Renal cortical epithelial cell (primary cell): ENCODE measurements at regions not wholly inside any gene's neighbourhood (a gene's known extent, or its start where the extent isn't known, plus 50 kb on each side); places are given as distances from the start of the nearest gene placed in this dataset.
A peak's percentile ranks its signal among the peaks of the same experiment; 100 is the strongest.

ENCODE experiments used
- DNase-seq: peaks from one replicate; pipeline ENCODE4 v3.0.0-alpha.2; 2011; ENCODE audit warnings: low read depth

DNA sequence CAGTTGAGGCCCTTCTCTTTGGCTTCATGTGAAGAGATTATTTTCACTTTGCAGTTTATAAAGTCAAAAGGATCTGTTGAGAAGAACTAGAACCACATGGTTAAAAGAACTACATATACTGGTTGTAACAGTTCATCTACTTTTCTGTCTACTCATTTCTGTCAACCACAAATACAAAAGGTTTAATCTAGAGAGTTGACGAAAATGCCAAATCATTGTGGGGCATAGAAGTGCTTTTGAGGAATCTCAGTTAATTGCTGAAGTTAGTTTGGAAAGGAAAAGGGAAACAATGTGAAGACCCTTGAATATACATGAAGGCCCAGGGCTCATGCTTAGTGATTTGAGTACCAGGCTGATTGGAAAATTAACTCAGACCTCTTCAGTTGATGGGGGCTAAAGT lies 415.7 kb upstream of the ZP4 start:
- DNase-seq = no peak

DNA sequence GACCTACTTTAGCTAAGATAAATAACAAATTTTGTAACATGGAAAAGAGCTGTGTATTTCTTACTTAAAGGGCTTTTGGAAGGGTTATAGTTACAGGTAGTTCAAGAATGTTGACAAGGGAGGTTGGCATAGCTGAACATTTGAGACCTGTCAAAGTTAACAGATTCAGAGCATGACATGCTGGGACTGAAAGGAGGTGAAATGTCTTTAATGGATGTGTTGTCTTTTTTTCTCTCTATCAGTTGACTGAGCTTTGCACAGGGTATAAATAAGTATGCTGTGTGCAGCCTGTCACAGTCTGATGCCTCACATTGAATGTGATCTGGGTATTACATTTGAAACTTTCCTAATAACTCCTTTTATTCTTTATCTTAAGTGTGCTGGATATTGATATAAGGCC lies 411.9 kb upstream of the ZP4 start:
- DNase-seq = no peak

DNA sequence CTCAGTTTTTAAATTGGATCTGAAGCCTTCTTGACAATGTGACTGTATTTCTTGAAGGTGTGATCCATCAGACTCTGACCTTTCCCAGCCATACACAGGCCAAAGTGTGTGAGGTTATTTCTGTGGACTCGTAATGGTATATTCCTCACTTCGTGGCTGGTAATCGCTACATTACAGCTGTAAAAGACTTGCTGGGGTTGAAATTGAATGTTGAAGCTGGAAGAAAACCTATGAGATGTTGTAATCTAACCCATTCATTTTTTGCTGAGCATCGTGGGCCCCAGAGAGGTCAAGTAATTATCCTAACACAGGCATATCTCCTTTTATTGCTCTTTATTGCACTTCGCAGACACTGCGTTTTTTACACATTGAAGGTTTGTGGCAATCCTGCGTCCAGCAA lies 405.6 kb upstream of the ZP4 start:
- DNase-seq = no peak

DNA sequence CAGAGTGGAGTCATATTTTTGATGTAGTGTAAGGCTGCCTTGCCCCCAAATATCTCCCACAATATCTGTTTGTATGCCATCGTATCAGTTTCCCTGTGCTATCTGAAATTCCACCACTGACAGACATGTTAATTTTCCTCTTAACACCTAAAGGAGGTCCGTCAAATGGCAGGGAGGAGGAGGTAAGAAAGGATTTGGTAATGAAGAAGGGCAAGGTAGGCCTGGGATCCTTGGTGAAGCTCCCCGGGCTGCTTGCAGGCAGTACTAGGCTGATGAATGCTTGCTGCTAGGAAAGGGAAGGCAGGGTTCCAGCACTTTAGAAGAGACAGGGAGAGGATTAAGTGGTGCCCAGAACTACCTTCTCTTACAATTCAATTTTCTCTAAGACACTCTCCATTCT lies 402.4 kb upstream of the ZP4 start:
- DNase-seq = no peak

DNA sequence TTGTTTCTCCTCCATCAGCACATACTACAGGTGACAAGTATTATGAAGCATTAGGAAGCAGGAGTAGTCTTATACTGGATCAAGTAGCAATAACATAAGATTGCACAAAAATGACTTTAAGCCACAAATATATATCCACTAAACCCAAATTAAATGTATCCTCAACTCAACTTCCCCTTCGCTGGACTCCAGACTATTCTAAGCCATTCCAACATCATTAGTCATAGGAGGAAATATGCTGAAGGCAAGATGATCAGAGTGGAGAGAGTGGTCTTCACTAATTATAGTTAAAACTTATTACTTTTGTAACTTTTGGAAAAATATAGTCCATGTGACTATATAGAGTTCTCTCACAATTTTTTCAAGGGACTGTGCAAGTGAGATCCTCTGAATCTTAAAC lies 390.7 kb upstream of the ZP4 start:
- peak; percentile 21 for DNase-seq

DNA sequence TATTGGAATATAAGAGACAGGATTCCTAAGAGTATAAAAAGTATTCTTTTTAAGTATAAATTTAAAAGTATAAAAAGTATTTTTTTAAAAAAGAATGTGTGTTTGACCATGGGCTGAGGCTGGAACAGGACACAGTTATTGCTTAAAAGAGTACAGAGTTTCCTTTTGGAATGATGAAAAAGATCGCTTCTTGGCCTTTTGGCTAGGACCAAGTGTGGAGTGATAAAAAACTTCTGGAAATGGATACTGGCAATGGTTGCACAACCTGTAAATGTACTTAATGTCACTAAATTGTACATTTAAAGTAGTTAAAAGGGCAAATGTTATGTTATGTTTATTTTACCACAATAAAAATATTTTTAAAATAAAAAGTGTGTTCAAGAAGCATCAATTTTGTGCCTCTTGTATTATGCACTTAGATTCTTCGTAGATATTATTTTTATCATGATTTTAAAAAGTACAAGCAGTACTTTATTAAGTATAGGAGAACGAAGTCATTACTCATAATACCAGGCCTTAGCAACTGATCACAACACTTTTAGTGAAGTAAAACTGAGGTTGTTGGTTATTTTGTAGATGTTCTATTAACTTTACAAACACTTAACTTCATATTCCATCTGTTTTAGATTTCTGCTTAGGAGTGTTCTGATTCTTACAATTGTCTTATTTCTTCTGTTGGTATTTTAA lies 389.1 kb upstream of the ZP4 start:
- no peak for DNase-seq

DNA sequence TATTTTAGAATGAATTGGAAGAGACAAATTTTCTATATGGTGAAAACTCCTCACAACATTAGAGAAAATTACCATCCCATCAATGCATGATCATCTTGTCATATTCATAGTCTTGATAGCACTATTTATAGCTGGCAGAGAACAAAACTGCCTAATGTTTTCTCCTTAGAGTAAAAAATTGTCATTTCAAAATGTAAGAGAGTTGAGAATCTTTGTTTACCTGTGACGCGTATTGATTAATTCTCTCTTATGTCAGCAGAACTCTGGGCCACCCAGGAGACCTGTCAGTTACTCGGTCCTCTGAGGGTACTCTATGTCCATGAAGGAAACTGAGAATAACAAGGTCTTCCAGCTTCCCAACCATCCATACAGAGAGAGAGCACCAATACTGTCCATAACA lies 381.4 kb upstream of the ZP4 start:
- no peak for DNase-seq

DNA sequence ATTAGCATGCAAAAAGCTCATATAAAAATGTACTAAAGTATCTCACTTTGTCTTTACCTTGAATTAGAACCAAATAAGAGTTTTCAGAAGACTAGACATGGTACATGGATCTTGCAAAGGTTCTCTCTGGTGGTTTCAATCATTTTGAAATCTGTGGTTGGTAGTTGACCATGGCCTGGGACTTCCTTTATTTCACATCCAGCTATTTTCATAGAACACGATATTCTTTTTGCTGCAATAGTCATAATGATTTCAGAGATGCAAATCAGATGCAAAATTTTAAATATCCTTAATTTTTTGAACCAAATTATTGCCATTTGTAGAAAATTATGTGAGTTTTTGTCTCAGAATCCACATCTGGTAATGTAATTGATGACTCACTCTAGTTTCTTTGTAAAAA lies 375.1 kb upstream of the ZP4 start:
- no peak for DNase-seq

DNA sequence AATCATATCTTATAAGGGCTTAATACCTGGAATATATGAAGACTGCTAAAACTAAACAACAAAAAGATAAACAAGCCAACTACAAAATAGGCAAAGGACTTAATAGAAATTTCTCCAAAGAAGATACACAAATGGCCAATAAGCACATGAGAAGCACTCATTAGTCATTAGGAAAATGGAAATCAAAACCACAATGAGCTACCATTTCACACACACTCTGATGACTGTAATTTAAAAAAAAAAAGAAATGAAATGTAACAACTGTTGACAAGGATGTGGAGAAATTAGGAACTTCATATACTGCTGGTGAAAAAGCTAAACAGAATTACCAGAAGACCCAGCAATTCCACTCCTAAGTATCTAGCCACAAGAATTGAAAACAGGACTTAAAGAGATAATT lies 374.2 kb upstream of the ZP4 start:
- DNase-seq = no peak

DNA sequence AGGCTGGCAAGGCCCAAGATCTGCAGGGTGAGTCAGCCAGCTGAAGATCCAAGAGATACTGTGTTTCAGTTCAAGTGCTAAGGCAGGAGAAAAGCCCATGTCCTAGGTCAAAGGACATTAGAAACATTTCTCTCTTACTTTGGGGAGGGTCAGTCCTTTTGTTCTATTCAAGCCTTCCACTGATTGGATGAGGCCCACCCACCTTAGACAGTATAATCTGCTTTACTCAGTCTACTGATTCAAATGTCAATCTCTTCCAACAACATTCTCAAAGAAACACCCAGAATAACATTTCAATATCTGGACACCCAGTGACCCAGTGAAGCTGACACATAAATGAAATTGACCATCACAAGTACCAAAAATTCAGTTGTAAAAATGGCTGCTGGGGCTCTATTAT lies 367.8 kb upstream of the ZP4 start:
- DNase-seq = no peak

DNA sequence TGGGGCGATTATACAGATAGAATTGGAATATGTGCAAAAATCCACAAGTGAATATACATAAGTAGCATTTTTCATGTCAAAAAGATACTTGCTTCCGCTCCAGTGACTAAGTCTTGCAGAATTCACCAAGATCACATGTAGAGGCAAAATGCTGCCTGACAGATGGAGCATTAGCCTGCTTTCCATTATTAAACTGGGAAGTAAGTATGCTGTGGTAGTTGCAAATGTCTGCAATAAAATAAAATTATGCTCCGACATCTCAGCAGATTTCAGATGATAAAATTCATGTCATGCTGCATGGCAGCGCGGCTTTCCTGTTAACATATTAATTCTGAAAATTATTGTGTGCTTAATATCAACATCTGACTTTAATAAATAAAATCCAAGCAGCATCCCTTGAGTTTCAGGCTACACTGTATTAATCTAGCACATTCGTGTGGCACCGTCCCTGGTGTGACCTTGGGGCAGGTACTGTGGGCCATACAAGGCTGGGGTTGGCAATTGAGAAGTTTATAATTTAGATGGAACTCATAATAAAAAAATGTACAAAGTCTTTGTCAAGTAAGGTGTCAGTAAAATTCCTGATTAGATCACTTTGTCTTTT lies 366.4 kb upstream of the ZP4 start:
- DNase-seq = no peak

DNA sequence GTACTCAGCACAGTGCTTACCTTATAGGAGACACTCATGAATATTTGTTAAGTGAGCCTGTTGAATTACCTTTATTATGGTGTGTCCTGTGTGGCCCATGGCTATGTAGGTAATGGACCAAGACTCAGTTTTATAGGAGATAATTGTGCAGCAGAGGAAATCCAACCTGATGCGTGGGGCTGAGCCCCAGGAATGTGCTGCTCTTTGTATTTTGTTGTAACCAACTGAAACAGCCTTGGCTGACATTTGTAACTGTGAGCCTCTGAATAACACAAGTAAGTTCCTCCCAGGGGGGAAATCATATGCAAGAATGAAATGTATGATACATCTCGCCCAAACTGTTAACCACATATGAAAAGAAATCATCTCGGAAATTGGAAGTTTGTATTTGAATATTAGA lies 364.2 kb upstream of the ZP4 start:
- no peak for DNase-seq

DNA sequence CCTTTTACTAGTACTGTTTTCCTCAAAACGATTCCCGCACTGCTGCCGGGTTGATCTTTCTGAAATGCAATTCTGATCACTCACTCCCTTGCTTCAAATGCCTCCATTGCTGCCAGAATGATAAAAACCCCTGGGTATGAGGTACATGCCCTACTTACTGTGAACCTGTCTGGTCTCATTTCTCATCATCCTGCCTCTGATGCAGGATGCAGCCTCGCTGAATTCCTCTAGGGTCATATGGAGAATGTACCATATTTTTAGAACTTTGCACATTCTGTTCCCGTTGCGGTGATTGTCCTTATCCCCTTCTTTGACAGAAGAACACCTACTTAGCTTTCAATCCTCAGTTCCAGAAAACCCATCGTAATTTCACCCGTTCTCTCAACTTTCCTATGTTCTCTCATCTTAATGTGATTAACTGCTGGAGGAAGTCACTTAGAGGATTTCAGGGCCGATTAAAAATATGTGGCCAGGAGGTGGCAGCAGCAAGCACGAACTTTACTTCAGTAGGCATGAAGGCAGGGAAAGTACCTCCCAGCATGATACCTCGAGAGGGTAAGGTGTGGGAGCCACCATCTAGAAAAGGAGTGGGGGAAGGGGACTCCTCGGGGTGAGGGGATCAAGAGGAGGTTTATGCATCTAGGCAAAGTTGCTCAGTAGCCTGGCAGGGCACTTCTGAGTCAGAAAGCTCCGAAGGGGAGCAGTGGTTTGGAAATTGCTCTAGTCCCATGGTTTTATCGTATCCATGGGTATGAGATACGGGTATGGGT lies 361.5 kb upstream of the ZP4 start:
- peak; percentile 71 for DNase-seq

DNA sequence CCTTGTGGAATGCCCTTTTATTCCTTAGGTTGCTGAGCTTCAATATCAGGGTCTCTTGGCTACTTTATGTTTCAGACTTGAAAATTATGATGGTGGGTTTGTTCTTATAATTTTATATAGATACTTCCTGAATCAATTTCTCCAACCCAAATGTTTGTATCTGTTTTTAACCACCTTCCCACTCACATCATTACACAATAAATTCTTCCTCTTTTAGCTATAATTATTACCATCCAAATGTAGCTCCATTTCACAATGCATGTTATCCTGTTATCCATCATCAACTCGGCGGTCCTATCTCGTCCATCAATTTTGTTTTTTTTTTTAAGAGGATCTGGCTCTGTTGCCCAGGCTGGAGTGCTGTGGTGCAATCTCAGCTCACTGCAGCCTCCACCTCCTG lies 357.6 kb upstream of the ZP4 start:
- DNase-seq = no peak

DNA sequence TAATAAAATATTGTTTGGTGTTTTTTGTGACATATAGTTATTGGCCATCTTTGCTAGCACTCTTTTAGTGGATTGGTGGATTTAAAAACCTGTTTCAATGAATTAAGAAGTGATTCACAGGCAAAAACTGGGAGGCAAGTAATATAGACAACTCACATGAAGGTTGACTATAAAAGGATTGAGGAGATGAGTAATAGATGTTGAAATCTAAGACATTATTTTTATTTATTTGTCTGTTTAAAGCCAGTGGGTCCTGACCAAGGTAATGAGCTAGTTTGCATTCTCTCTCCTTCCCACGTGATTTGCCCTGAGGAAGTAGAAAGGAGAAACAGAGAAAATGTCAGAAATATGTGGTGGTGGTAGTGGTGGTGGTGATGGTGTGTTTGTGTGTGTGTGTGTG lies 351.5 kb upstream of the ZP4 start:
- peak; percentile 82 for DNase-seq

DNA sequence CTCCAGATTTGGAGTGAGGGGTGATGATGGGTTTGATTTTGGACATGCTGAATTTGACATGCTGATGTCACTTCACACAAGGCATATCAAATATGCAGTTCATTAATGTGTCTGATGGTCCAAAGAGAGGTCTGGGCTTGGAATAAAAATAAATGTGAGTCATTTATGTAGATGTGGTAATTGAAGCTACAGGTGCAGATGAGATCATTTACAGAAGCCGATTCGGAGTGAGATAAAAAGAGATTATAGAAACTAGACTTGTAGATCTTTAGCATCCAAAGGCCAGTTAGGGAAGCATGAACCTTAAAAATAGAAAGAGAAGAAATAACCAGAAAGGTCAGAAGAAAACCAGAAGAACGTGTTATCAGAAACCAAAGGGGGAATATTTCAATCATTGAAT lies 350.9 kb upstream of the ZP4 start:
- no peak for DNase-seq

DNA sequence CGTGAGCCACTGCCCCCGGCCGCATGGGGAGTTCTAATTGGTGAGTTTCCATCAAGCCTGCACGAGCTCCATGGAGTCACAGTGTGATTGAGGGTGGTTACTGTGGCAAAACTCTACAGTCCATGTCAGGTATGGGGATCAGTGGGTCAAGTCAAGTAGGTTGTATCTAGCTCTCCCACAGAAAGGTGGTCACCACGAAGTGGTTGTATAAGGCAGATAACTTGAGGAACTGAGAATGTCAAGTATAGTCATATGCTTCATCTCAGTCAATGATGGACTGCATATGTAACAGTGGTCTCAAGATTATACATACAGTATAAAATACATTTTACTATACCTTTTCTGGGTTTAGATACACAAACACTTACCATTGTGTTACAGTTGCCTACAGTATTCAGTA lies 348.6 kb upstream of the ZP4 start:
- no peak for DNase-seq

DNA sequence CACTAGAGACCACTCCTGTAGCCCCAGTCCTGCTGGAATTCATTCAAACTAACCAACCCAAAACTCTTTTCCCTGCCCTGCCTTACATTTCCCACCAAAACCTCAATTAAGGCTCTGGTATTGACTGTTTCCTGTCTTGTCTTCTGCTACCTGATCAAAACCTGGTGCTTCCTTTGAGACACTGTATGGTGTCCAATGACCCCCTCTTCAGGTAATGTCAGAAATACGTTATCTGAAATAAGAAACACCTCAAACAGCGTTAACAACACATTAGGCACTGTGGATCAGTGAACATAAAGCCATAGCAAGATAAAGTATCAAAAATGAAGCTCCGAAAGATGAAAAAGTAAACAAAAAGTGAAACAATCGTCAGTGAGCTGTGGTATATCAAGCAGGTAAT lies 343.2 kb upstream of the ZP4 start:
- no peak for DNase-seq

DNA sequence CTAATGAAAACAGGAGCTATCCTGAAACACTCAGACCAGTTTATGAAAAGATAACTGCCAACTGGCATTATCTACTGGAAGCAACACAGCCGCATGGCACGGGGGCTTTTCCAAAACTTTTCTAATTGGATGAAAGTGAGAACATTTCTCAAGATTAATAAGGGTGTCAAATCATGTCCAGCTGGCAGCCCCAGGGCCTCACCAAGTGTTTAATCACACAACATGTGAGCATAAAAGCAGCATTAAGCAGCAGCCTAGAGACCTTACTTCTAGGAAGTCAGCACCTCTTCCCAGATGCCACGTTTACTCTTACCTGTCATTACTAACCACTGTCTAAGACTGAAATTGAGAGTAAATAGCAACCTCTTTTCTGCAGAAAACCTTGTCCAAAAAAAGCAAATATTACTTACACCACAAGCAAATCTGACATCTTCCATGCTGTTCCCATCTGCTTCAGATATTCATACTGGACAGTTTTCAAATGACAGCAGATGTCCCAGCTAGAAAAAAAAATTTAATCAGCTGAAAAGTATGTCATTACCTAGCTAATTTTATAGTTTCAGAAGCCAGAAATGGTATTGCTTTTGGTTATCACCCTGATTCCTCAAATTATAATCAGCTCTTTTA lies 341.5 kb upstream of the ZP4 start:
- no peak for DNase-seq

DNA sequence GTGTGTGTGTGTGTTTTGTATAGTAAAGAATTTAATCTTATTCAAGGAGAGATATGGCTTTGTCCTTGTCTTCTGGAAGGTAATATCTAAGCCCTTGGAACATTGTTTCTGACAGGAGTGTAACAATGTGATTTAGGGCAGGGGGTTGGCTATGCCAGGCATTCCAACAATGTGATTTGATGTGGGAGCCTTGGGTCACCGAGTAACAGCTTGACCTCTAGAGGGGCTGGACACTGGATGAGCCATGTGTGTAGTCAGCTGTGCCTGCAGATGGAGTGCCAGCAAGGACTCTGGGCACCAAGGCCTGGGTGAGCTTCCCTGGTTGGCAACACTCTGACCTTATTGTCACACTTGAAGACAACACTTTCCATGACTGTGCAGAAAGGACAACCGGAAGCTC lies 336.1 kb upstream of the ZP4 start:
- peak; percentile 61 for DNase-seq

DNA sequence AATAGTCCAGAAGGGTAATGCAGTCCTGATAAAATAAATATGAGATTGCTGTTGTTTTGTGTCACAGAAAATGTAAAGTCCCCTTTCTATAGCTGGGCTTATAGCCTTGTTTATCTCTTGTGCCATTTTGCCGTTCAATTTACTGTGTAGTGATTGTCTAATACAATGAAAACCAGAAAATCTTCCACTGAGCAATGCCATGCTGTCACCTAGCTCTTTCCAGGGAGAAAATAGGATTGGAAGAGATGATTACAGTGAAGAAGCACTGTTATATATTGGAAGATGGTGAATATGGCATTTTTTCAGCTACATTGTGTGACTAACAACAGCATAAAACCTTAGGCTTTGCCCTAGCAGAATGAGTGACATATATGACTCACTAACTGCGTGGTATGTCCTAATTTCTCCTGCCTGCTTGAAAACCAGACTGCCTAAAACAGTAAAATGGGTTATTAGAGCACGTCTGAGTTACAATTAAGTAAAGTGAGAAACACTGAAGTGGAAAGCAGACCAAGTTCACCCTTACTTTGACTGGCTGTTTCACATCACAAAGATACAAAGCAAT lies 332.4 kb upstream of the ZP4 start:
- DNase-seq = peak; percentile 91

DNA sequence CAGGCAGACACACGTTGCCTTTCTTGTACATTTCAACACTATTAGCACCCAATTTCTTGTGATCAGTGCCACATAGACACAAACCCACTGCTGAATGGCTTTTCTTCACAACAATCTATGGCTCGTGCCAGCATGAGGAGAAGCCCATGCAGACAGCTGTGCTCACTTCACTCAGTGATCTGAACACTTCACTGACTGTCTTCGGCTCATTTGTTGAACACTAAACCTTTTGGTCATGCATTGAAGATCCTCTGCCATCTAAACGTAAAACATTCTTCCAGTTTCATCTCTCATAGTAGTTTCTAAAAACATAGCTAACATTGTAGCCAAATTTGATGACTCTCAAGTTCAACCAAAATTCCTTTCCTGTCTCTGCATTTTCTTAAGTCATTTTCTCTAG lies 331.0 kb upstream of the ZP4 start:
- no peak for DNase-seq

DNA sequence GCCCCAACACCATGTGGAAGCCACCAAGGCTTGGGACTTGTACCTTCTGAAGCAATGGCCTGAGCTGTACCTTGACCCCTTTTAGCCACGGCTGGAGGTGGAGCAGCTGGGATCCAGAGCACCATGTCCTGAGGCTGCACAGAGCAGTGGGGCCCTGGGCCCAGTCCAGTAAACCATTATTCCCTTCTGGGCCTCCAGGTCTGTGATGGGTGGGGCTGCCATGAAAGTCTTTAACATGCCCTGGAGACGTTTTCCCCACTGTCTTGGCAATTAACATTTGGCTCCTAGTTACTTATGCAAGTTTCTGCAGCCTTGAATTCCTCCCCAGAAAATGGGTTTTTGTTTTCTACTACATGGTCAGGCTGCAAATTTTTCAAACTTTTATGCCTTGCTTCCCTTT lies 323.7 kb upstream of the ZP4 start:
- no peak for DNase-seq
